ENCODE measurements at regions not wholly inside any gene's neighbourhood (a gene's known extent, or its start where the extent isn't known, plus 50 kb on each side); places are given as distances from the start of the nearest gene placed in this dataset.

- CTCF ChIA-PET: interaction anchor here (0.6 kb wide), 1 partner anchor 46 kb away, joined by 4 read pairs; no protein-coding TSS in a partner anchor
- no peak for TF ChIP-seq CTCF (conservative IDR thresholded peaks at IDR 0.05; ENCODE audit: low read depth)
- no peak overlapping the region for H3K27ac ChIP-seq
- DNase-seq (ENCODE audit: low spot score): no peak
- POLR2A ChIA-PET (ENCODE audit: low non-redundant PET): no interaction called here
Measured at GRCh38 chr7:81629702-81630101, 140.1 kb downstream of the HGF start.

GRCh38 chr7:81628951-81629350, 140.9 kb downstream of the HGF start:
- H3K27ac ChIP-seq: no peak overlapping the region
- TF ChIP-seq CTCF (conservative IDR thresholded peaks at IDR 0.05; ENCODE audit: low read depth): no peak
- POLR2A ChIA-PET (ENCODE audit: low non-redundant PET): no interaction called here
- CTCF ChIA-PET: no interaction called here
- DNase-seq (ENCODE audit: low spot score): no peak

DNA sequence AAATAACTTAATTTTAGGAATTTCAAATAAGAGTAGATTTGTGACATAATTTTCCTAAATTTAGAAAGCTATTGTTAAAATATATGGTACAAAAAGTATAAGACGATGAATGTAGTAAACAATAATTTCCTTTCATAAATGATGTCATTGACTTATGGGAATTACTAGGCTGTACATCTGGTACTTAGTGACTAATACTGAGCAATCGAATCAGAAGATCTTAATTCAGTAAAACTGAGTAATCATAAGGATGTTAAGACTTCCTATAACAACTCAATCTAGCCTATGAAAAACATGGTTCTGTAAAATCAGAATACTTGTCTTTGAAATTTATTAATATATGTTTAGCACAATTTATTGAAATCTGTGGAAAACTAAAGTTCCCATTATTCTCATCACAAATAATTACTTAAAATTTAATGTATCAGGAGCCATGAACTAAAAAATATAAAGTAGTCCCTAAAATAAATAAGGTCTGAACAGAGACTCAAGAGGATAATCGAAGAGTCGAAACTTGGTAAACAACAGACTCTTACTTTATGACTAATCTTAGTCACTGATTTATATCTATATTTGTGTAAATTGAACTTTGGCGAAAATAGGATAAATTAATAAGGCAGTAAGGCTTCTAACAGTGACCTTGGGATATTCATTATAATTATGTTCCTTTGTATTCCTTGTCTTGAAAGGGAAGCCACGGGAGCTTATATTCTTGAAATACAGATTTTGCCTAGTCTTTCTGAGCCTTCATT, 142.1 kb downstream of the HGF start:
- CTCF ChIA-PET: interaction anchor here (0.6 kb wide), 1 partner anchor 128 kb away, joined by 4 read pairs; no protein-coding TSS in a partner anchor
- POLR2A ChIA-PET (ENCODE audit: low non-redundant PET): no interaction called here
- peak; percentile 36 for DNase-seq (ENCODE audit: low spot score)

GRCh38 chr7:81626008-81626407, 143.8 kb downstream of the HGF start:
- TF ChIP-seq CTCF (conservative IDR thresholded peaks at IDR 0.05; ENCODE audit: low read depth): no peak
- DNase-seq (ENCODE audit: low spot score): no peak
- ChIA-PET CTCF (no interaction called here), POLR2A (ENCODE audit: low non-redundant PET) (no interaction called here)
- H3K27ac ChIP-seq: no peak overlapping the region

More for the DNA sequence above, 142.1 kb downstream of the HGF start:
- no peak for TF ChIP-seq CTCF (conservative IDR thresholded peaks at IDR 0.05; ENCODE audit: low read depth)
- no peak overlapping the region for H3K27ac ChIP-seq

- no peak overlapping the region for H3K27ac ChIP-seq
- ChIA-PET POLR2A (ENCODE audit: low non-redundant PET) (no interaction called here), CTCF (interaction anchor here (0.6 kb wide), 1 partner anchor 155 kb away, joined by 3 read pairs; no protein-coding TSS in a partner anchor)
- DNase-seq (ENCODE audit: low spot score): no peak
- TF ChIP-seq CTCF (conservative IDR thresholded peaks at IDR 0.05; ENCODE audit: low read depth): no peak
Measured at GRCh38 chr7:81624650-81625631, 144.9 kb downstream of the HGF start.

DNA sequence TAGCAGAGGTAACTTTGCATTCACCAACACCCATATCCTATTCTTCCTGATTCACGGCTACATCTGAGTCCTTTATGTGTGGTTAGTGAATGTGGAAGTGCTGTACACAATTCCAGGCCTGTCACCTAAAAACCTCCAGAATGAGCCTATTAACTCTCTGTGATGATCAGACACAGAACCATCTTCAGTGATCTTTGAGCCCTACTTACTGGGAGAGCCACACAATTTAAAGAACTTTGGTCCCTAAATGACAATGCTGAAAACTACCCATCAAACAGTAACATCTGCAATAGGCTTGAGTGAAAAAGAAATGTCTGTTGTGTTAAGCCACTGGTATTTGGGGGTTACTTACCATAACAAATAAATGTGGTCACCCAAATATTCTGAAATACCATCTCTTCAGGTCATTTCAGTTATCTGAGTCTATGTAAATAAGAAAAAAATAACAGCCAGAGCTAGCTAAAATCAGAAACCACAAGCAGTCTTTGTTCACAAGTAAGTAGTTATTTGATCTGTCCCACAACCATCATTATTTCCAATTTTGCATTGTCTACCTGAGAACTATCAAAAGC, 145.7 kb downstream of the HGF start:
- H3K27ac ChIP-seq: no peak overlapping the region
- no peak for TF ChIP-seq CTCF (conservative IDR thresholded peaks at IDR 0.05; ENCODE audit: low read depth)
- no peak for DNase-seq (ENCODE audit: low spot score)
- POLR2A ChIA-PET (ENCODE audit: low non-redundant PET): no interaction called here
- CTCF ChIA-PET: interaction anchor here (0.6 kb wide), 1 partner anchor 11 kb away, joined by 3 read pairs; no protein-coding TSS in a partner anchor
